Lung (tissue), 11 donors: ENCODE measurements at regions not wholly inside any gene's neighbourhood (a gene's known extent, or its start where the extent isn't known, plus 50 kb on each side); places are given as distances from the start of the nearest gene placed in this dataset.

ENCODE experiments used
- ATAC-seq: fragments of 200-7000 bp; cut with Tn5 transposase; one replicate; pipeline ENCODE4 v1.9.1; 2020; ENCODE audit warnings: moderate number of reproducible peaks; ENCODE audit not compliant: insufficient read depth, low FRiP score
- DNase-seq, 3 donors: peaks; one replicate each; pipeline ENCODE4 v3.0.0-alpha.2; 2013 to 2017
- H3K27ac ChIP-seq, 2 donors: one replicate each; pipeline ENCODE4 v1.5.1; 2013; ENCODE audit warnings: mild to moderate bottlenecking in 2 of 2, moderate library complexity in 2 of 2, control low read depth in 1 of 2, inconsistent platforms in 1 of 2, low read depth in 1 of 2, low read length in 1 of 2
- H3K27me3 ChIP-seq, 3 donors: one replicate each; pipeline ENCODE4 v1.5.1; 2013; ENCODE audit warnings: low read length in 2 of 3; ENCODE audit not compliant: control insufficient read depth in 3 of 3, insufficient read depth in 3 of 3
- H3K36me3 ChIP-seq, 4 donors: one replicate each; pipeline ENCODE4 v1.5.1; 2013; ENCODE audit warnings: low read length in 4 of 4, mild to moderate bottlenecking in 1 of 4, moderate library complexity in 1 of 4; ENCODE audit not compliant: control insufficient read depth in 4 of 4, insufficient read depth in 4 of 4
- H3K4me1 ChIP-seq, 5 donors: one replicate each; pipeline ENCODE4 v1.5.1; 2013; ENCODE audit warnings: low read length in 5 of 5, mild to moderate bottlenecking in 2 of 5, moderate library complexity in 1 of 5; ENCODE audit not compliant: control insufficient read depth in 5 of 5, insufficient read depth in 5 of 5
- H3K4me3 ChIP-seq: one replicate; pipeline ENCODE4 v1.5.1; 2013; ENCODE audit warnings: mild to moderate bottlenecking, control low read depth, moderate library complexity
- H3K9ac ChIP-seq, 2 donors: one replicate each; pipeline ENCODE4 v1.5.1; 2013; ENCODE audit warnings: low read length in 2 of 2, control low read depth in 1 of 2; ENCODE audit not compliant: insufficient read depth in 1 of 2
- H3K9me3 ChIP-seq, 4 donors: one replicate each; pipeline ENCODE4 v1.5.1; 2013; ENCODE audit warnings: low read length in 3 of 4, mild to moderate bottlenecking in 1 of 4, moderate library complexity in 1 of 4; ENCODE audit not compliant: control insufficient read depth in 4 of 4, insufficient read depth in 3 of 4
- WGBS, 2 donors: extraction: QIAGEN DNeasy Blood & Tissue Kit; methylation state at CpG; one replicate each; pipeline ENCODE4 v1.1.7; 2013; 5-methylcytosine and 5-hydroxymethylcytosine counted together
- TF ChIP-seq, protein P1 (sequence below): IDR thresholded peaks from 2 replicates; pipeline ENCODE4 v1.5.1; 2012; ENCODE audit warnings: mild to moderate bottlenecking; ENCODE audit errors: control extremely low read depth, extremely low read depth
- donor health status: control.
- donor health status: control.
- donor health status: Bipolar disorder and iron deficiency.
- donor health status: healthy.
- donor health status: DM: yes; HTN: yes; CAD: no.

DNA sequence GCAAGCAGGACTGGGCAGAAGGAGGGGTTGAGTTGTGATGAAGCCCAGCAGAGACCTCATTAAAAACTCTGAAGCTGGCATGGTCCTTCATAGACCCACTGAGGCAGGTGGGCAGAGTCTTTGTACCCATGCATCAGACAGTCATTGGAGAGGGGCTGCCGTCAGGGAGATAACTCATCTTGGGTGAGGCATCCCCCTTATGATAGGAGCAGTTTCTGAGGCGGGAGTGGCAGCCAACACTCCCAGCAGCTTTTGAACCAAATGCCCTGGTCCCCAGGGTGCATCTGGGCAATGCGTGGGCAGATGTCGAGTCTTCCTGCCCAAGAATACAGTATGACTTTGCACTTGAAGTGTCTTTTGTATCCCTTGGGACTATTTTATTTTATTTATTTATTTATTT is 68.1 kb downstream of the HTR5A start:
- DNase-seq = no peak
- TF ChIP-seq, protein P1, sequence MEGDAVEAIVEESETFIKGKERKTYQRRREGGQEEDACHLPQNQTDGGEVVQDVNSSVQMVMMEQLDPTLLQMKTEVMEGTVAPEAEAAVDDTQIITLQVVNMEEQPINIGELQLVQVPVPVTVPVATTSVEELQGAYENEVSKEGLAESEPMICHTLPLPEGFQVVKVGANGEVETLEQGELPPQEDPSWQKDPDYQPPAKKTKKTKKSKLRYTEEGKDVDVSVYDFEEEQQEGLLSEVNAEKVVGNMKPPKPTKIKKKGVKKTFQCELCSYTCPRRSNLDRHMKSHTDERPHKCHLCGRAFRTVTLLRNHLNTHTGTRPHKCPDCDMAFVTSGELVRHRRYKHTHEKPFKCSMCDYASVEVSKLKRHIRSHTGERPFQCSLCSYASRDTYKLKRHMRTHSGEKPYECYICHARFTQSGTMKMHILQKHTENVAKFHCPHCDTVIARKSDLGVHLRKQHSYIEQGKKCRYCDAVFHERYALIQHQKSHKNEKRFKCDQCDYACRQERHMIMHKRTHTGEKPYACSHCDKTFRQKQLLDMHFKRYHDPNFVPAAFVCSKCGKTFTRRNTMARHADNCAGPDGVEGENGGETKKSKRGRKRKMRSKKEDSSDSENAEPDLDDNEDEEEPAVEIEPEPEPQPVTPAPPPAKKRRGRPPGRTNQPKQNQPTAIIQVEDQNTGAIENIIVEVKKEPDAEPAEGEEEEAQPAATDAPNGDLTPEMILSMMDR = no peak
- Histone ChIP-seq H3K4me3 (no peak overlapping the region), H3K9me3 (peaks cover 0 to 6% (median 1%) of the 10 kb centered on the region in 4 donors), H3K27me3 (peaks cover 0 to 5% (median 4%) of the 10 kb centered on the region in 3 donors), H3K36me3 (no peaks in the 10 kb centered on the region), H3K27ac (no peak overlapping the region), H3K4me1 (no peaks in the 10 kb centered on the region), H3K9ac (no peak overlapping the region)
- 84 to 87% methylated on average over 4 of the region's 4 CpGs for WGBS, 2 donors
- ATAC-seq = no peak

DNA sequence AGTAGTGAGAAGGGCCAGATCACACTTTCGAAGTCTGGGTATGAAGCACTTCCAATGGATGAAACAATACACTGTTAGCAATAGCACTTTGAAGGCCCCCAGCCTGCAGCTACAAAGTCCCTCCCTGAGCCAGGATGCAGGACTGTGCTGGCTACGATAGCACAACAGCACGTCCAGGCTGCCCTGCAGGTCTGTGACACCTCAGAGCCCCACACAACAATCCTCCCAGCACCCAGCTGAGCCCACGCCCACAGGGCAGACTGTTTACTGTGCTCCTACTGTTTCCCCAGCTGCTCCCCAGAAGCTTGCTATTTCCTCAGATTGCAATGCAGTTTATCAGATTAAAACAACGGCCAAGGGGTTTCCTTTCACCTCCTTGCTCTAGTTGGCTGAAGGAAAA is 71.4 kb downstream of the HTR5A start:
- no peak for DNase-seq
- Histone ChIP-seq H3K9me3 (peaks cover 0 to 7% (median 1%) of the 10 kb centered on the region in 4 donors), H3K27ac (no peak overlapping the region), H3K36me3 (no peaks in the 10 kb centered on the region), H3K9ac (no peak overlapping the region), H3K27me3 (peaks cover 0 to 5% (median 4%) of the 10 kb centered on the region in 3 donors), H3K4me3 (no peak overlapping the region), H3K4me1 (no peaks in the 10 kb centered on the region)
- no peak for ATAC-seq
- 24 to 29% methylated on average over 5 of the region's 5 CpGs for WGBS, 2 donors
- TF ChIP-seq, protein P1 = no peak

DNA sequence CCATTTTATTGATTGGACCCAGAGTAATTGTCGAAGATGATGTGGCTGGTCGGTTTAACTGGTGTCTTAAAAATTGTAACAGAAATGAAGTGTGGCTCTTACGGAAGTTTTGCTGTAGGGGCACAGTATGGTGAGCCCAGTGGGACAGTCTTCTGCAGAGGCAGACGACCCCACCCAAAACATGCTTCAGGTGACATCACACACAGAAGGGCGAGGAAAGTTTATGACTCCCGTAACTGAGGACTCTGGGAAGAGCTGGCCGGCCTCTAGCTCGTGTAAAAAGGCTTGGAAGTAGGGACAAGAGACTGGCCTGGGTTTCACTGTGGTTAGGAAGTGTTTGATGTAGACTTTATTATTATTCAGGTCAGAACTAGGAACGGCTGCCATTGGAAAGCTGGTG is 73.3 kb downstream of the HTR5A start:
- Histone ChIP-seq H3K27ac (no peak overlapping the region), H3K36me3 (no peaks in the 10 kb centered on the region), H3K9ac (no peak overlapping the region), H3K4me3 (no peak overlapping the region), H3K9me3 (peaks cover 0 to 4% (median 0%) of the 10 kb centered on the region in 4 donors), H3K4me1 (no peaks in the 10 kb centered on the region), H3K27me3 (peaks cover 0 to 5% (median 4%) of the 10 kb centered on the region in 3 donors)
- no peak for ATAC-seq
- DNase-seq = no peak
- TF ChIP-seq, protein P1 = no peak
- WGBS, 2 donors = 68 to 72% methylated on average over 9 of the region's 9 CpGs

DNA sequence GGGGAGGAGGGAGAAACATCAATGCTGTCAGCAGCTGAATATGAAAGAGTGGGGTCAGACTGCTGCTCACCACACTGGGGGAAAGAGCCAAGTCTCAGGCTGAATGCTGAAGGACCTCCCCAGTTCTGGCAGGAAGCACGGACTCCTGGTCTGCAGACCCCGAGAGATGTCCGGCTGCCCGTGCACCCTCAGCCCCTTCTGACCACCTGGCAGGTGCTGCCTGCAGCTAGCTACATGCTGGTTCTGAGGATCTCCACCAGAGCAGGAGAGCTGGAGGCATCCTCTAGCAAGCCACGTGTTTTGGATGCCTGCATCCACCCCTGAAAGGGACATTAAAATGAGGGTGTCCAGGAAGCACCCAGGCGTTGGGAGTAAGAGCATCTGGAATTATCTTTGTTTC is 74.2 kb downstream of the HTR5A start:
- H3K4me3 ChIP-seq = no peak overlapping the region
- no peak overlapping the region for H3K27ac ChIP-seq
- no peaks in the 10 kb centered on the region for H3K36me3 ChIP-seq
- 63 to 73% methylated on average over 6 of the region's 6 CpGs for WGBS, 2 donors
- TF ChIP-seq, protein P1 = no peak
- H3K9me3 ChIP-seq = peaks cover 0 to 7% (median 0%) of the 10 kb centered on the region in 4 donors
- DNase-seq (no peak), ATAC-seq (no peak)
- H3K9ac ChIP-seq = no peak overlapping the region
- no peaks in the 10 kb centered on the region for H3K4me1 ChIP-seq
- H3K27me3 ChIP-seq = peaks cover 0 to 5% (median 4%) of the 10 kb centered on the region in 3 donors
